Uterus (tissue), 2 donors: ENCODE measurements at regions not wholly inside any gene's neighbourhood (a gene's known extent, or its start where the extent isn't known, plus 50 kb on each side); places are given as distances from the start of the nearest gene placed in this dataset.

Experiments
- CTCF ChIP-seq, 4 experiments: fragments of 200-600 bp in 2 of 4; fragments of 450-650 bp in 2 of 4; sonication (generic) in 2 of 4; IDR thresholded peaks; one replicate each; pipeline ENCODE4 v1.5.1; 2016 to 2019; ENCODE audit warnings: antibody characterized with exemption in 4 of 4, mild to moderate bottlenecking in 2 of 4, moderate library complexity in 1 of 4
- POLR2A ChIP-seq, 2 donors: fragments of 450-650 bp; IDR thresholded peaks; one replicate each; pipeline ENCODE4 v1.6.1; 2016; ENCODE audit warnings: antibody characterized with exemption in 2 of 2, mild to moderate bottlenecking in 1 of 2, moderate library complexity in 1 of 2

DNA sequence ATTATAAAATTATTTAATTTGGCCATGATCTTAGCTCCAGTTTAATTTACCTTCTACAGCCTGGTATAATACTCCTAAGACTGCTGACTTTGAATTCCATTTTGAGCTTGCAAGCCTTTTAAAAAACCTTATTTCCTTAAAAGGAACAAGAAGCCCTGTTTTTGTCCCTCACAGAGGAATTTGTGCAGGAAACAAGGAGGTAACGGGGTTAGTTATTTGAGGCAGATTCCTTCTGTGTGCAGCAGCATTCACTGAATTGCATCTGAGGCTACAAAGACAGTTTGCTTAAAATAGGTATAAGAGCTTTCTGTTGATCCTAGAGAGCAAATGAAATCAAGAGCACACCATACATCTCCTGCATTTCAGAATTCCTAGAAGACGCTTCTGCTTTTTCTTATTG is 403.3 kb upstream of the PRICKLE1 start:
- no peak for TF ChIP-seq CTCF (IDR thresholded peaks at IDR 0.05)
- TF ChIP-seq POLR2A (IDR thresholded peaks at IDR 0.05): no peak
